ENCODE measurements at regions not wholly inside any gene's neighbourhood (a gene's known extent, or its start where the extent isn't known, plus 50 kb on each side); places are given as distances from the start of the nearest gene placed in this dataset.

DNA sequence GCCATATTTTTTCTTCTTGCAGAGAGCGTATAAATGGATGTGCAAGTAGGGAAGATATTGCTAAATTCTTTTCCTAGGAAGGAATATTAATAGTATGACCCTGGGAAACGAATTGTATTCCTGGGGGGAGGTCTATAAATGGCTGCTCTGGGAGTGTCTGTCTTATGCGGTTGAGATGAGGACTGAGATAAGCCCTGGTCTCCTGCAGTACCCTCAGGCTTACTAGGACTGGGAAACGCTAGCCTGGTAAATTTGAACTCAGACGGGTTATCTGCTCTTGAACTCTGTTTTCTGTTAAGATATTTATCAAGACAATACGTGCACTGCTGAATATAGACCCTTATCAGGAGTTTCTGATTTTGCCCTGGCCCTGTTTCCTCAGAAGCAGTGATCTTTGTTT, 1126.4 kb upstream of the C9orf72 start:
- DNase-seq (ENCODE audit: insufficient read length, low spot score) (no peak), FAIRE-seq (no peak)
- TF ChIP-seq, protein P1, sequence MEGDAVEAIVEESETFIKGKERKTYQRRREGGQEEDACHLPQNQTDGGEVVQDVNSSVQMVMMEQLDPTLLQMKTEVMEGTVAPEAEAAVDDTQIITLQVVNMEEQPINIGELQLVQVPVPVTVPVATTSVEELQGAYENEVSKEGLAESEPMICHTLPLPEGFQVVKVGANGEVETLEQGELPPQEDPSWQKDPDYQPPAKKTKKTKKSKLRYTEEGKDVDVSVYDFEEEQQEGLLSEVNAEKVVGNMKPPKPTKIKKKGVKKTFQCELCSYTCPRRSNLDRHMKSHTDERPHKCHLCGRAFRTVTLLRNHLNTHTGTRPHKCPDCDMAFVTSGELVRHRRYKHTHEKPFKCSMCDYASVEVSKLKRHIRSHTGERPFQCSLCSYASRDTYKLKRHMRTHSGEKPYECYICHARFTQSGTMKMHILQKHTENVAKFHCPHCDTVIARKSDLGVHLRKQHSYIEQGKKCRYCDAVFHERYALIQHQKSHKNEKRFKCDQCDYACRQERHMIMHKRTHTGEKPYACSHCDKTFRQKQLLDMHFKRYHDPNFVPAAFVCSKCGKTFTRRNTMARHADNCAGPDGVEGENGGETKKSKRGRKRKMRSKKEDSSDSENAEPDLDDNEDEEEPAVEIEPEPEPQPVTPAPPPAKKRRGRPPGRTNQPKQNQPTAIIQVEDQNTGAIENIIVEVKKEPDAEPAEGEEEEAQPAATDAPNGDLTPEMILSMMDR (IDR thresholded peaks at IDR 0.05; ENCODE audit: insufficient read depth, missing control alignments) = no peak

DNA sequence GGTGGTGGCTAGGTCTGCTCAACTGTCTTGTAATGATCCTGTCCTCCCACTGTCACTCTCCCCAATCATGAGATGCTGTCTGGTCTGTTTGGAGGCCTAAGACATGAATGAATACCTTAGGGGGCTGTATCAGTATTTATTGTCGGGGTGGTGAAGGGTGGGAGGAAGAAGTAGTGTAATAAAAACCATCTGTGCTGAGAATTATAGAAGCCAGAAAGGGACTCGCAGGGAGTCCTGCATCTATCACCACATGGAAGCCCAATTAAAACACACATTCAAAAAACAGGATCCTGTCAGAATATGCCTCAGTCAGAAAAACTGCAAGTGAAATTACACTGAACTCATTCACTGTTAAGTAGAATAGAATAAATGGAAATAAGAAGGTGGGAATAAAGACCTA, 1134.3 kb upstream of the C9orf72 start:
- TF ChIP-seq, protein P1 (IDR thresholded peaks at IDR 0.05; ENCODE audit: insufficient read depth, missing control alignments) = no peak
- FAIRE-seq (no peak), DNase-seq (ENCODE audit: insufficient read length, low spot score) (no peak)

DNA sequence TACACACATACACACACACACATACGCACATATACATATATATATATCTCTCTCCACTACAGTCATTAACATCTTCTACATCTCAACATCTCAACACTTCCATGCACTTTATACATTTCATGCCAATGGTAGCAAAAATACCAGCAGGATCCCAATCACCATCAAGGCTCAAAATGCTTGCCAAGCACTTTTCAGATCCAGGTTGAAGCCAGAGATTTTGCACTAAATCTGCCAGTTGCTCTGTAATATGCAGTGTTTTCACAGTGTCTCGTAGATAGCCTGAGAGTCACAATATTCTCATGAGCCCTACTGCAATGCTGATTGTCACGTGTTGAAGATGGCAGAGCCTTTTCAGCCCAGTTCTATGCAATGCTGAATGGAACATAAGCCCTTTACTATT, 1140.9 kb upstream of the C9orf72 start:
- TF ChIP-seq, protein P1 (IDR thresholded peaks at IDR 0.05; ENCODE audit: insufficient read depth, missing control alignments) = no peak
- FAIRE-seq (no peak), DNase-seq (ENCODE audit: insufficient read length, low spot score) (no peak)

DNA sequence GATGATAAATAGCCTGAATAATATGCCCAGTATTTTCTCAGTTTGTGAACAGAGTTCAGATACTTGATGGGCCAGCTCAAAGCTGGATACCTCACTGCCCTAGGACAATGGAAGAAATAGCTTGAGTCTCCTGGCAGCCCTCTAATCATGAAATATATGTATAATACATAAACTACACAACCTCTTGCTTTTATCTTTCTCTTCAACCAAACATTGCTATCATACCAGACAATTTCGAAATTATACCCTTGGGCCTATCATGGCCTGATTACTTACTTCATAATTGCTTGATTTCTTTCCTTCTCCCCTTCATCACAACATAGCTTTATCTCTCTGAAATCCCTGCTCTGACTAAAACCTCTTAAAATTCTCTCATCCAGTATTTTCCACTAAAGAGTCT, 1144.9 kb upstream of the C9orf72 start:
- TF ChIP-seq, protein P1 (IDR thresholded peaks at IDR 0.05; ENCODE audit: insufficient read depth, missing control alignments) = no peak
- FAIRE-seq = no peak

DNA sequence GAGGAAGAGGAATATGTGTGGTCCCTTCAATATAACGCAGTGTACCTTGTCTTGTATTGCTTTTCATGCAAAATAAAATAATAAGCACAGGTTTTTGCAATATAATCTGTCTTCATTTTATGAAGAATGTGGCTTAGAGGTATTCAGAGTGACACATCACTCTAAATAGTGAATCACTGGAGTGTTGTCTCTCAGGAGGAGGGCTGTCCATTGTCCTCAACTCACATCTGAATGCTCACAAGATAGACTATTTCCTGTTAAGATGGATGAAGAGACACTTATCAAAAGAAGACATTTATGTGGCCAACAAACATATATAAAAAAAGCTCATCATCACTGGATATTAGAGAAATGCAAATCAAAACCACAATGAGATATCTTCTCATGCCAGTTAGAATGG, 1147.5 kb upstream of the C9orf72 start:
- DNase-seq (ENCODE audit: insufficient read length, low spot score) = no peak
- TF ChIP-seq, protein P1 (IDR thresholded peaks at IDR 0.05; ENCODE audit: insufficient read depth, missing control alignments) = no peak

More for the DNA sequence above, 1144.9 kb upstream of the C9orf72 start:
- DNase-seq (ENCODE audit: insufficient read length, low spot score) = no peak

DNA sequence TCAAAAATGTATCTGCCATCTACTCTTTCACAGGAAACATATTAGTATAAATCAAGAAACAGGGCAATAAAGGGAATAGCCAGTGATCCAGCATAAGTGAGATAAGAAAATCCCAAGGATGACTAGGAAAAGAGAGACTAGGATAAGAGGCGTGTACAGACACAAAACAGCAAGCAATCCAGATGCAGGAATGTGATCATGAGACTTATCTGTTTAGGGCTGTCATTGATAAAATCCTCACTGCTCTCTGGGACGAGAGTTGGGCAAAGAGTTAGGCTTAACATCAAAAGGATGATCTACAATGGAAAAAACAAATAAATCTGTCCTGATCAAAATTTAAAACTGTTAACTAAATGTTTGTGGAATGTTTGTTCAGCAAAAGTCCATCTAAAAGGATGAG, 1156.8 kb upstream of the C9orf72 start:
- DNase-seq (ENCODE audit: insufficient read length, low spot score) = no peak
- no peak for FAIRE-seq
- TF ChIP-seq, protein P1 (IDR thresholded peaks at IDR 0.05; ENCODE audit: insufficient read depth, missing control alignments) = no peak

More for the DNA sequence above, 1147.5 kb upstream of the C9orf72 start:
- no peak for FAIRE-seq

DNA sequence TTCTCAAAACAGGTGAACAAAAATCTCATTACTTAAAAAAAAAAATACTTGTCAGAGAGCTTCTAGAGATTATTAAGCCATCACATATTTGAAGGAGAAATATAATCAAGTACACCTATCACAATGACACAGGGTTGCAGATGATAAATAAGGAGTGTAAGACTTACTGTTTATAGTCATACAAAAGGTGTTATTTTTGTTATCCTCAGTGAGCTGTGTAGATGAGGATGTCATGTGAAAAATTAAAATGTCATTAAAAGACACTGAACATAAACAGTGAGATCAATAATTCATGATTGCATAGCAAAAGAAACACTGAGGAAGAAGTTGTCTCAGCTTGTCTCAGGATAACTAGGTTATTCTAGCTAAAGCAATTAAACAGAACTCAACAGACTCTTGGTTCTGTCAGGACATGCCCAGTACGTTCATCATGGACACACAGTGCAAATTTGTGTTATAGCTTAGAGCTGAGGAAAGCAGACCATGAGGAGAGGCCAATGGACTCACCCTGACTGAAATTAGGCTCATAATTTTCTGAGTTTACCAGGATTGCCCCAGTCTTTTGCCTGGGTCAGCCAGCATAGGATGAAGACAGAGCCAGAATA, 1162.6 kb upstream of the C9orf72 start:
- no peak for DNase-seq (ENCODE audit: insufficient read length, low spot score)
- TF ChIP-seq, protein P1 (IDR thresholded peaks at IDR 0.05; ENCODE audit: insufficient read depth, missing control alignments) = no peak
- peak; percentile 41 for FAIRE-seq

Measured in D721Med (cell line).